GM23338 (cell line): ENCODE measurements at regions not wholly inside any gene's neighbourhood (a gene's known extent, or its start where the extent isn't known, plus 50 kb on each side); places are given as distances from the start of the nearest gene placed in this dataset.

Source experiments
- ATAC-seq: fragments of 200-7000 bp; cut with Tn5 transposase; 3 replicates; pipeline ENCODE4 v1.9.1; 2020
- DNase-seq: peaks from one replicate; pipeline ENCODE4 v3.0.0-alpha.2; 2015; ENCODE audit warnings: low spot score
- H2AFZ ChIP-seq: fragments of 200-600 bp; sonication (generic); 2 replicates; pipeline ENCODE4 v1.8.0; 2016; ENCODE audit warnings: antibody characterized with exemption, mild to moderate bottlenecking, moderate library complexity
- H3F3A ChIP-seq: fragments of 200-600 bp; sonication (generic); replicated peaks from 2 replicates; pipeline ENCODE4 v1.8.0; 2017; ENCODE audit warnings: antibody characterized with exemption, mixed run types, low read depth
- H3K27ac ChIP-seq: fragments of 200-600 bp; sonication (generic); 2 replicates; pipeline ENCODE4 v1.6.1; 2016; ENCODE audit warnings: low read depth
- H3K27me3 ChIP-seq: fragments of 200-600 bp; sonication (generic); 2 replicates; pipeline ENCODE4 v1.8.0; 2016; ENCODE audit warnings: mild to moderate bottlenecking, mixed run types, moderate library complexity; ENCODE audit not compliant: insufficient read depth
- H3K36me3 ChIP-seq: fragments of 200-600 bp; sonication (generic); 2 replicates; pipeline ENCODE4 v1.8.0; 2016; ENCODE audit warnings: mild to moderate bottlenecking; ENCODE audit not compliant: insufficient read depth
- H3K4me1 ChIP-seq: fragments of 200-600 bp; sonication (generic); 2 replicates; pipeline ENCODE4 v1.8.0; 2016; ENCODE audit warnings: mild to moderate bottlenecking, moderate library complexity; ENCODE audit not compliant: insufficient read depth
- H3K4me2 ChIP-seq: fragments of 200-600 bp; sonication (generic); 2 replicates; pipeline ENCODE4 v1.7.1; 2017; ENCODE audit warnings: mixed run types
- H3K4me3 ChIP-seq: fragments of 200-600 bp; sonication (generic); 2 replicates; pipeline ENCODE4 v1.6.1; 2016; ENCODE audit warnings: mixed run types
- H3K79me2 ChIP-seq: fragments of 200-600 bp; sonication (generic); replicated peaks from 2 replicates; pipeline ENCODE4 v1.8.0; 2017; ENCODE audit warnings: mild to moderate bottlenecking; ENCODE audit not compliant: insufficient read depth
- H3K9me2 ChIP-seq: fragments of 200-600 bp; sonication (generic); 2 replicates; pipeline ENCODE4 v1.8.0; 2017; ENCODE audit not compliant: insufficient read depth
- H4K20me1 ChIP-seq: fragments of 200-600 bp; sonication (generic); replicated peaks from 2 replicates; pipeline ENCODE4 v1.8.0; 2017; ENCODE audit warnings: mild to moderate bottlenecking; ENCODE audit not compliant: insufficient read depth
- H3K27ac Mint-ChIP-seq: 2 replicates; pipeline ENCODE4 v1.8.0; 2020; ENCODE audit warnings: inconsistent platforms, mild to moderate bottlenecking, moderate library complexity, mixed read lengths
- H3K27me3 Mint-ChIP-seq: 3 replicates; pipeline ENCODE4 v1.8.0; 2022; ENCODE audit warnings: low read depth, mild to moderate bottlenecking, moderate library complexity, mixed read lengths, inconsistent platforms; ENCODE audit not compliant: insufficient read depth, poor library complexity
- H3K36me3 Mint-ChIP-seq: 3 replicates; pipeline ENCODE4 v1.8.0; 2021; ENCODE audit warnings: low read depth, mild to moderate bottlenecking, inconsistent platforms, moderate library complexity, mixed read lengths
- H3K4me1 Mint-ChIP-seq: 3 replicates; pipeline ENCODE4 v1.8.0; 2020; ENCODE audit warnings: mild to moderate bottlenecking, inconsistent platforms, mixed read lengths
- H3K4me3 Mint-ChIP-seq: 3 replicates; pipeline ENCODE4 v1.8.0; 2021; ENCODE audit warnings: moderate library complexity, mild to moderate bottlenecking, inconsistent platforms, mixed read lengths
- H3K9me3 Mint-ChIP-seq: 3 replicates; pipeline ENCODE4 v1.8.0; 2020; ENCODE audit warnings: moderate library complexity, mild to moderate bottlenecking, inconsistent platforms, mixed read lengths
- CREB1 ChIP-seq: fragments of 250-450 bp; sonication (Bioruptor Pico); IDR thresholded peaks from 2 replicates; pipeline ENCODE4 v1.5.0; 2020; ENCODE audit warnings: low read depth, mild to moderate bottlenecking, moderate library complexity
- NANOG ChIP-seq: IDR thresholded peaks from 2 replicates; pipeline ENCODE4 v1.6.1; 2016; ENCODE audit warnings: antibody characterized with exemption, borderline replicate concordance
- ZNF114 ChIP-seq: fragments of 250-450 bp; sonication (Bioruptor Pico); IDR thresholded peaks from 2 replicates; pipeline ENCODE4 v1.5.0; 2020; ENCODE audit warnings: mild to moderate bottlenecking, moderate library complexity
- TF ChIP-seq, protein P1 (sequence below), 2 experiments: fragments of 200-600 bp in 1 of 2; sonication (generic) in 1 of 2; conservative IDR thresholded peaks; 2 replicates each; pipeline versions ENCODE4 v1.5.1 to v1.6.1; 2016 to 2017; ENCODE audit warnings: antibody characterized with exemption in 2 of 2, low read depth in 2 of 2, mild to moderate bottlenecking in 2 of 2, moderate library complexity in 1 of 2
- TF ChIP-seq, protein P2 (sequence below): fragments of 250-450 bp; sonication (Bioruptor Pico); IDR thresholded peaks from 2 replicates; pipeline ENCODE4 v1.5.0; 2020; ENCODE audit warnings: mild to moderate bottlenecking, moderate library complexity

DNA sequence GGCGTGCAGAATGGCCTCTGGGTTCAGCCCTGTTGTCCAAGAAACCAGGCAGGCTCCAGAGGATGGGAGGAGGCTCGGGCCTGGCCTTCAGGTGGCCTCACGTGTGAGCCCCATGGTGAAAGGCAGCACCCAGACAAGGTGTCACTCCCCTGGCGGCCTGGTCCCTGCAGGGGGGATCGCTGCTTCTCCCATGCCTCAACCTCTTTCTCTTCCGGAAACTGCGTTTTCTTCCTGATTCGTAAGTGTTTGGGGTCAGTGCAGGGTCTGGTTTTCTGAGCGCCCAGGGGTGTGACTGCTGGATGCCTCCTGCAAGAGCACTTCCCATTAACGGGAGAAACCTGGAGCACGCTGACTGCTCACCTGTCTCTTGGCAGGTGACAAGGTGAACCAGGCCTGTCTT, 70.0 kb upstream of the CIBAR2 start:
- H3F3A ChIP-seq, result no peaks in the 10 kb centered on the region
- H3K9me2 ChIP-seq, result no peaks in the 10 kb centered on the region
- H2AFZ ChIP-seq, result no peak overlapping the region
- H3K36me3 Mint-ChIP-seq, result peaks cover 34% of the 10 kb centered on the region
- H3K27ac Mint-ChIP-seq, result no peak overlapping the region
- peaks cover 4% of the 10 kb centered on the region; the same call in 1 of the 2 replicates for H3K36me3 ChIP-seq
- H3K27me3 Mint-ChIP-seq, result peaks cover 5% of the 10 kb centered on the region
- H3K4me3 Mint-ChIP-seq, result no peak overlapping the region
- H3K4me1 ChIP-seq, result peaks cover 6% of the 10 kb centered on the region; the same call in 1 of the 2 replicates
- H3K79me2 ChIP-seq, result peaks cover 75% of the 10 kb centered on the region
- no peak overlapping the region for H3K27ac ChIP-seq
- TF ChIP-seq CREB1 (no peak), NANOG (no peak), ZNF114 (CRISPR knock-in tag) (no peak)
- TF ChIP-seq, protein P1, sequence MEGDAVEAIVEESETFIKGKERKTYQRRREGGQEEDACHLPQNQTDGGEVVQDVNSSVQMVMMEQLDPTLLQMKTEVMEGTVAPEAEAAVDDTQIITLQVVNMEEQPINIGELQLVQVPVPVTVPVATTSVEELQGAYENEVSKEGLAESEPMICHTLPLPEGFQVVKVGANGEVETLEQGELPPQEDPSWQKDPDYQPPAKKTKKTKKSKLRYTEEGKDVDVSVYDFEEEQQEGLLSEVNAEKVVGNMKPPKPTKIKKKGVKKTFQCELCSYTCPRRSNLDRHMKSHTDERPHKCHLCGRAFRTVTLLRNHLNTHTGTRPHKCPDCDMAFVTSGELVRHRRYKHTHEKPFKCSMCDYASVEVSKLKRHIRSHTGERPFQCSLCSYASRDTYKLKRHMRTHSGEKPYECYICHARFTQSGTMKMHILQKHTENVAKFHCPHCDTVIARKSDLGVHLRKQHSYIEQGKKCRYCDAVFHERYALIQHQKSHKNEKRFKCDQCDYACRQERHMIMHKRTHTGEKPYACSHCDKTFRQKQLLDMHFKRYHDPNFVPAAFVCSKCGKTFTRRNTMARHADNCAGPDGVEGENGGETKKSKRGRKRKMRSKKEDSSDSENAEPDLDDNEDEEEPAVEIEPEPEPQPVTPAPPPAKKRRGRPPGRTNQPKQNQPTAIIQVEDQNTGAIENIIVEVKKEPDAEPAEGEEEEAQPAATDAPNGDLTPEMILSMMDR (conservative IDR thresholded peaks at IDR 0.05; ENCODE audit: low read depth in 2 of 2), result no peak
- TF ChIP-seq, protein P2, sequence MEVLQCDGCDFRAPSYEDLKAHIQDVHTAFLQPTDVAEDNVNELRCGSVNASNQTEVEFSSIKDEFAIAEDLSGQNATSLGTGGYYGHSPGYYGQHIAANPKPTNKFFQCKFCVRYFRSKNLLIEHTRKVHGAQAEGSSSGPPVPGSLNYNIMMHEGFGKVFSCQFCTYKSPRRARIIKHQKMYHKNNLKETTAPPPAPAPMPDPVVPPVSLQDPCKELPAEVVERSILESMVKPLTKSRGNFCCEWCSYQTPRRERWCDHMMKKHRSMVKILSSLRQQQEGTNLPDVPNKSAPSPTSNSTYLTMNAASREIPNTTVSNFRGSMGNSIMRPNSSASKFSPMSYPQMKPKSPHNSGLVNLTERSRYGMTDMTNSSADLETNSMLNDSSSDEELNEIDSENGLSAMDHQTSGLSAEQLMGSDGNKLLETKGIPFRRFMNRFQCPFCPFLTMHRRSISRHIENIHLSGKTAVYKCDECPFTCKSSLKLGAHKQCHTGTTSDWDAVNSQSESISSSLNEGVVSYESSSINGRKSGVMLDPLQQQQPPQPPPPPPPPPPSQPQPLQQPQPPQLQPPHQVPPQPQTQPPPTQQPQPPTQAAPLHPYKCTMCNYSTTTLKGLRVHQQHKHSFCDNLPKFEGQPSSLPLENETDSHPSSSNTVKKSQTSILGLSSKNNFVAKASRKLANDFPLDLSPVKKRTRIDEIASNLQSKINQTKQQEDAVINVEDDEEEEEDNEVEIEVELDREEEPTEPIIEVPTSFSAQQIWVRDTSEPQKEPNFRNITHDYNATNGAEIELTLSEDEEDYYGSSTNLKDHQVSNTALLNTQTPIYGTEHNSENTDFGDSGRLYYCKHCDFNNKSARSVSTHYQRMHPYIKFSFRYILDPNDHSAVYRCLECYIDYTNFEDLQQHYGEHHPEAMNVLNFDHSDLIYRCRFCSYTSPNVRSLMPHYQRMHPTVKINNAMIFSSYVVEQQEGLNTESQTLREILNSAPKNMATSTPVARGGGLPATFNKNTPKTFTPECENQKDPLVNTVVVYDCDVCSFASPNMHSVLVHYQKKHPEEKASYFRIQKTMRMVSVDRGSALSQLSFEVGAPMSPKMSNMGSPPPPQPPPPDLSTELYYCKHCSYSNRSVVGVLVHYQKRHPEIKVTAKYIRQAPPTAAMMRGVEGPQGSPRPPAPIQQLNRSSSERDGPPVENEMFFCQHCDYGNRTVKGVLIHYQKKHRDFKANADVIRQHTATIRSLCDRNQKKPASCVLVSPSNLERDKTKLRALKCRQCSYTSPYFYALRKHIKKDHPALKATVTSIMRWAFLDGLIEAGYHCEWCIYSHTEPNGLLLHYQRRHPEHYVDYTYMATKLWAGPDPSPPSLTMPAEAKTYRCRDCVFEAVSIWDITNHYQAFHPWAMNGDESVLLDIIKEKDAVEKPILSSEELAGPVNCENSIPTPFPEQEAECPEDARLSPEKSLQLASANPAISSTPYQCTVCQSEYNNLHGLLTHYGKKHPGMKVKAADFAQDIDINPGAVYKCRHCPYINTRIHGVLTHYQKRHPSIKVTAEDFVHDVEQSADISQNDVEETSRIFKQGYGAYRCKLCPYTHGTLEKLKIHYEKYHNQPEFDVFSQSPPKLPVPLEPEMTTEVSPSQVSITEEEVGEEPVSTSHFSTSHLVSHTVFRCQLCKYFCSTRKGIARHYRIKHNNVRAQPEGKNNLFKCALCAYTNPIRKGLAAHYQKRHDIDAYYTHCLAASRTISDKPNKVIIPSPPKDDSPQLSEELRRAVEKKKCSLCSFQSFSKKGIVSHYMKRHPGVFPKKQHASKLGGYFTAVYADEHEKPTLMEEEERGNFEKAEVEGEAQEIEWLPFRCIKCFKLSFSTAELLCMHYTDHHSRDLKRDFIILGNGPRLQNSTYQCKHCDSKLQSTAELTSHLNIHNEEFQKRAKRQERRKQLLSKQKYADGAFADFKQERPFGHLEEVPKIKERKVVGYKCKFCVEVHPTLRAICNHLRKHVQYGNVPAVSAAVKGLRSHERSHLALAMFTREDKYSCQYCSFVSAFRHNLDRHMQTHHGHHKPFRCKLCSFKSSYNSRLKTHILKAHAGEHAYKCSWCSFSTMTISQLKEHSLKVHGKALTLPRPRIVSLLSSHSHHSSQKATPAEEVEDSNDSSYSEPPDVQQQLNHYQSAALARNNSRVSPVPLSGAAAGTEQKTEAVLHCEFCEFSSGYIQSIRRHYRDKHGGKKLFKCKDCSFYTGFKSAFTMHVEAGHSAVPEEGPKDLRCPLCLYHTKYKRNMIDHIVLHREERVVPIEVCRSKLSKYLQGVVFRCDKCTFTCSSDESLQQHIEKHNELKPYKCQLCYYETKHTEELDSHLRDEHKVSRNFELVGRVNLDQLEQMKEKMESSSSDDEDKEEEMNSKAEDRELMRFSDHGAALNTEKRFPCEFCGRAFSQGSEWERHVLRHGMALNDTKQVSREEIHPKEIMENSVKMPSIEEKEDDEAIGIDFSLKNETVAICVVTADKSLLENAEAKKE (CRISPR knock-in tag), result no peak
- no peak overlapping the region for H3K4me2 ChIP-seq
- H3K9me3 Mint-ChIP-seq, result peaks cover 19% of the 10 kb centered on the region
- DNase-seq (no peak), ATAC-seq (no peak)
- H3K4me3 ChIP-seq, result no peak overlapping the region
- peaks cover 4% of the 10 kb centered on the region; the same call in 2 of the 3 replicates for H3K4me1 Mint-ChIP-seq
- no peaks in the 10 kb centered on the region for H3K27me3 ChIP-seq
- peaks cover 10% of the 10 kb centered on the region for H4K20me1 ChIP-seq
